ENCODE measurements at regions not wholly inside any gene's neighbourhood (a gene's known extent, or its start where the extent isn't known, plus 50 kb on each side); places are given as distances from the start of the nearest gene placed in this dataset.

GRCh38 chr13:105353654-105354053 is 1181.8 kb downstream of the EFNB2 start:
- Histone ChIP-seq H3K4me2 (ENCODE audit: low read length) (no peak overlapping the region), H3K4me3 (ENCODE audit: low read length) (no peak overlapping the region), H3K36me3 (ENCODE audit: control insufficient read depth, low read length) (no peaks in the 10 kb centered on the region), H3K9me3 (ENCODE audit: control insufficient read depth, insufficient read depth, low read length) (no peaks in the 10 kb centered on the region), H3K9me2 (replicated peaks; ENCODE audit: control insufficient read depth, low read length) (no peaks in the 10 kb centered on the region), H3K79me2 (ENCODE audit: control insufficient read depth, low read length) (no peaks in the 10 kb centered on the region), H3K27ac (ENCODE audit: low read depth, low read length) (no peak overlapping the region), H3K27me3 (ENCODE audit: control insufficient read depth, low read length) (no peaks in the 10 kb centered on the region), H3F3A (ENCODE audit: control insufficient read depth, insufficient read depth) (no peaks in the 10 kb centered on the region), H3K4me1 (ENCODE audit: control insufficient read depth, low read length) (no peaks in the 10 kb centered on the region), H4K20me1 (ENCODE audit: control insufficient read depth, insufficient read depth, low read depth, low read length) (no peaks in the 10 kb centered on the region)
- no peak for TF ChIP-seq EZH2phosphoT487 (IDR thresholded peaks at IDR 0.05; ENCODE audit: borderline replicate concordance, low read length)
- TF ChIP-seq, protein P1, sequence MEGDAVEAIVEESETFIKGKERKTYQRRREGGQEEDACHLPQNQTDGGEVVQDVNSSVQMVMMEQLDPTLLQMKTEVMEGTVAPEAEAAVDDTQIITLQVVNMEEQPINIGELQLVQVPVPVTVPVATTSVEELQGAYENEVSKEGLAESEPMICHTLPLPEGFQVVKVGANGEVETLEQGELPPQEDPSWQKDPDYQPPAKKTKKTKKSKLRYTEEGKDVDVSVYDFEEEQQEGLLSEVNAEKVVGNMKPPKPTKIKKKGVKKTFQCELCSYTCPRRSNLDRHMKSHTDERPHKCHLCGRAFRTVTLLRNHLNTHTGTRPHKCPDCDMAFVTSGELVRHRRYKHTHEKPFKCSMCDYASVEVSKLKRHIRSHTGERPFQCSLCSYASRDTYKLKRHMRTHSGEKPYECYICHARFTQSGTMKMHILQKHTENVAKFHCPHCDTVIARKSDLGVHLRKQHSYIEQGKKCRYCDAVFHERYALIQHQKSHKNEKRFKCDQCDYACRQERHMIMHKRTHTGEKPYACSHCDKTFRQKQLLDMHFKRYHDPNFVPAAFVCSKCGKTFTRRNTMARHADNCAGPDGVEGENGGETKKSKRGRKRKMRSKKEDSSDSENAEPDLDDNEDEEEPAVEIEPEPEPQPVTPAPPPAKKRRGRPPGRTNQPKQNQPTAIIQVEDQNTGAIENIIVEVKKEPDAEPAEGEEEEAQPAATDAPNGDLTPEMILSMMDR (IDR thresholded peaks at IDR 0.05; ENCODE audit: low read depth, low read length, poor library complexity, severe bottlenecking): no peak

GRCh38 chr13:105349082-105349723 is 1186.3 kb downstream of the EFNB2 start:
- TF ChIP-seq, protein P1 (IDR thresholded peaks at IDR 0.05; ENCODE audit: low read depth, low read length, poor library complexity, severe bottlenecking): no peak
- no peak for TF ChIP-seq EZH2phosphoT487 (IDR thresholded peaks at IDR 0.05; ENCODE audit: borderline replicate concordance, low read length)
- Histone ChIP-seq H3K27ac (ENCODE audit: low read depth, low read length) (no peak overlapping the region), H3K27me3 (ENCODE audit: control insufficient read depth, low read length) (no peaks in the 10 kb centered on the region), H3K9me3 (ENCODE audit: control insufficient read depth, insufficient read depth, low read length) (peaks cover 3% of the 10 kb centered on the region; the same call in 1 of the 2 replicates), H3K36me3 (ENCODE audit: control insufficient read depth, low read length) (no peaks in the 10 kb centered on the region), H3K4me1 (ENCODE audit: control insufficient read depth, low read length) (no peaks in the 10 kb centered on the region), H3K79me2 (ENCODE audit: control insufficient read depth, low read length) (no peaks in the 10 kb centered on the region), H4K20me1 (ENCODE audit: control insufficient read depth, insufficient read depth, low read depth, low read length) (no peaks in the 10 kb centered on the region), H3K4me3 (ENCODE audit: low read length) (no peak overlapping the region), H3K9me2 (replicated peaks; ENCODE audit: control insufficient read depth, low read length) (no peaks in the 10 kb centered on the region), H3K4me2 (ENCODE audit: low read length) (no peak overlapping the region), H3F3A (ENCODE audit: control insufficient read depth, insufficient read depth) (no peaks in the 10 kb centered on the region)

- H4K20me1 ChIP-seq (ENCODE audit: control insufficient read depth, insufficient read depth, low read depth, low read length): no peaks in the 10 kb centered on the region
- no peak overlapping the region for H3K27ac ChIP-seq (ENCODE audit: low read depth, low read length)
- H3K79me2 ChIP-seq (ENCODE audit: control insufficient read depth, low read length): no peaks in the 10 kb centered on the region
- H3K4me1 ChIP-seq (ENCODE audit: control insufficient read depth, low read length): no peaks in the 10 kb centered on the region
- H3F3A ChIP-seq (ENCODE audit: control insufficient read depth, insufficient read depth): no peaks in the 10 kb centered on the region
- H3K9me2 ChIP-seq (replicated peaks; ENCODE audit: control insufficient read depth, low read length): no peaks in the 10 kb centered on the region
- no peak overlapping the region for H3K4me2 ChIP-seq (ENCODE audit: low read length)
- TF ChIP-seq, protein P1 (IDR thresholded peaks at IDR 0.05; ENCODE audit: low read depth, low read length, poor library complexity, severe bottlenecking): no peak
- TF ChIP-seq EZH2phosphoT487 (IDR thresholded peaks at IDR 0.05; ENCODE audit: borderline replicate concordance, low read length): no peak
- no peaks in the 10 kb centered on the region for H3K27me3 ChIP-seq (ENCODE audit: control insufficient read depth, low read length)
- H3K36me3 ChIP-seq (ENCODE audit: control insufficient read depth, low read length): no peaks in the 10 kb centered on the region
- no peak overlapping the region for H3K4me3 ChIP-seq (ENCODE audit: low read length)
- H3K9me3 ChIP-seq (ENCODE audit: control insufficient read depth, insufficient read depth, low read length): peaks cover 3% of the 10 kb centered on the region; the same call in 1 of the 2 replicates
Observed at GRCh38 chr13:105346141-105346775, 1189.2 kb downstream of the EFNB2 start.
